ENCODE measurements at regions not wholly inside any gene's neighbourhood (a gene's known extent, or its start where the extent isn't known, plus 50 kb on each side); places are given as distances from the start of the nearest gene placed in this dataset.
"Not testable (repeated sequence)": the region's sequence is repeated elsewhere in the genome, so short reads cannot be mapped to it uniquely, and the experiment has no call there.

DNA sequence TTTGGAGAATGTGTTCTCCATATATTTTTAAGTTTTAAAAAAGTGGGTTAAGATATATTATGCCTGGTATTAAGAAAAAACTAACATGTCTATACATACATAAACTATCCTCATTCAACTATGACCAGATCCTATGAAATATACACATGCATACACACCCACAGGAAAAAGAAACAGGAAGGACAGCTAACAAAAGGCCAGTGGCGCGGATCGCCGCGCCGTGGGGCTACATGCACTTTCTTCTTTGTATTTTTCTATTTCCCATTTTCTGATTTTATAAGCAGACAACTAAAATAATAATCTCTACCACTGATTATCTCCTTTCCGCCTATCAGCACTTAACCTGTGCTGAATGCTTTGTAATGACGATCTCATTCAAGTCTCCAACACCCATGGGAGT is 160.1 kb downstream of the OR4M2 start:
- DNase-seq (ENCODE audit: low read depth in 1 of 2, low spot score in 1 of 2), result no peak

DNA sequence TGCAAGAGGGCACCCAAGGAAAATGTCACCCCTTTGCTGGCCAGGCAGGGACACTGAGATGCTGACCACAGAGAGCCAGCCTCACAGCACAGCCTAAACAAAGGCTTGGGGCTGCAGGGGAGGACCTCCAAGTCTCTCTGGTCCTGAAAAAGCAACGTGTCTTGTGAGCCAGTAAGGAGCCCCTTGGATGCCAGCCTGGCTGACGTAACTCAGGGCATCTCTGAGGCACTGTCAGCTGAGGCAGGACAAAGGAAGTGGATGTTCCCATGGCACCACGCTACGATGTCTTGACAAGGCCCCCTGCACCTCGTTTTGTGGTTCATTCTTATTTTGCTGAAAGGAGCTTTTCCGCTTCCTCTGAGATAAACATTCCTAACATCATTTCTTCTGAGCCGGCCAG is 160.7 kb downstream of the OR4M2 start:
- DNase-seq (ENCODE audit: low read depth in 1 of 2, low spot score in 1 of 2), result no peak

DNA sequence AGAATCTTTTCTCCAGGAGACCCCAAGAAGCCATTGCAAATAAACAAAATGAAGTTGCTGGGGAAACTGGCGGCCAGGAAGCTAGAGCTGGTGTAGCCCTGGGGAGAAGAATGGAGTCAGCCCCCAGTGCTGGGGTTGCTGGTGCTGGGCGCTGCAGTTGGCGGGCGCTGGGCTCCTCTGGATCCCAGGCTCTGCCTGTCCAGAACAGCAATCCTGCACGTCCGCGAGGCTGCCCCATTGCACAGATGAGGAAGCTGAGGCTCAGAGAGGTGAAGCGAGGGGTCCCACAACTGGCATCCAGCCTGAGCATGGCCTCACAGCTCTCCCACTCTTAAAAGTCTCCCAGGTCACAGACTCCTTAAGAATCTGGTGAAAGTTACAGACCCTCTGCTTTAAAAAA is 161.1 kb downstream of the OR4M2 start:
- no peak for DNase-seq (ENCODE audit: low read depth in 1 of 2, low spot score in 1 of 2)

DNA sequence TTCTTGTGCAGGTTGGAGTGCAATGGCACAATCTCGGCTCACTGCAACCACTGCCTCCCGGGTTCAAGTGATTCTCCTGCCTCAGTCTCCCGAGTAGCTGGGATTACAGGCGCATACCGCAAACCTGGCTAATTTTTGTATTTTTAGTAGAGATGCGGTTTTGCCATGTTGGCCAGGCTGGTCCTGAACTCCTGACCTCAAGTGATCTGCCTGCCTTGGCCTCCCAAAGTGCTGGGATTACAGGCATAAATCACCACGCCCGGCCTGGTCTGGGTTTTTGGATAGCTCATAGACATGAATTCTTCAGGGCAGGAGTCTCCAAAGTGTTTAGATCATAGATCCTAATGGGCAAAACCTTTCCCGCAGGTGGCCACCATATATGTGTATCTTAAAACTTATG is 162.0 kb downstream of the OR4M2 start:
- not testable (repeated sequence) for DNase-seq (ENCODE audit: low read depth in 1 of 2, low spot score in 1 of 2)

DNA sequence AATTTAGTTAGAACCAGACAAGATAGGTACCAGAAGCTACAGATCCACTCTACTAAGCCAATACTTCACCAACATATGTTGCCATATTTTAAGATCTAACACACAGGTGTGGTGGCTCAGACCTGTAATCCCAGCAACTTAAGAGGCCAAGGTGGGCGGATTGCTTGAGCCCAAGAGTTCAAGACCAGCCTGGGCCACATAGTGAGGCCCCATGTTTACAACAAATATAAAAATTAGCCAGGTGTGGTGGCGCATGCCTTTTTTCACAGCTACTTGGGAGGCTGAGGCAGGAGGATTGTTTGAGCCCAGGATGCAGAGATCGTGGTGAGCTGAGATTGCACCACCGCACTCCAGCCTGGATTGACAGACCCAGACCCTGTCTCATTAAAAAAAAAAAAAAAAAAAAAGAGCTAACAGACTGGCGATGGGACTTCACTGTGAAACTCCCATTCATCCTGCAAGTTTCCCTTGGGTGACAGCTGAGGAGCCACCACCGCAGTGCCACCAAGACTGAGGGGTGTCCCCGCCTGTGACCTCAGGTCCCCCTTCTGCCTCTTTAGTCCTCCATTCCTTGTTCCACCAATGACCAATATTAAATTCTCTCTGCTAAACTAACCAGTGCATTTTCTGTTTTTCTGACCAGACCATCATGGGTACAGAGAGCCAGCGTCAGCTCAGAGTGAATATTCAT is 163.3 kb downstream of the OR4M2 start:
- no peak for DNase-seq (ENCODE audit: low read depth in 1 of 2, low spot score in 1 of 2)

DNA sequence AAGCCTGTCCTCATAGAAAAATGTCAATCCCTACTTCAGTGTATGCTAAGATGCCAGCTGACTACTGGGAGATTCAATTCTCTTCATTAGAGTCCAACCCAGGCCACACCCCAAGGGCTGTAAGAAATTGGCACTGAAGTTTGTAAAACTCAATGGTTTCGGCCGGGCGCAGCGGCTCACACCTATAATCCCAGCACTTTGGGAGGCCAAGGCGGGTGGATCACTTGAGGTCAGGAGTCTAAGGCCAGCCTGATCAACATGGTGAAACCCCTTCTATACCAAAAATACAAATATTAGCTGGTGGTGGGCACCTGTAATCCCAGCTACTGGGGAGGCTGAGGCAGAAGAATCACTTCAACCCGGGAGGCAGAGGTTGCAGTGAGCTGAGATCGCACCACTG is 169.2 kb downstream of the OR4M2 start:
- DNase-seq (ENCODE audit: low read depth in 1 of 2, low spot score in 1 of 2), result not testable (repeated sequence)

DNA sequence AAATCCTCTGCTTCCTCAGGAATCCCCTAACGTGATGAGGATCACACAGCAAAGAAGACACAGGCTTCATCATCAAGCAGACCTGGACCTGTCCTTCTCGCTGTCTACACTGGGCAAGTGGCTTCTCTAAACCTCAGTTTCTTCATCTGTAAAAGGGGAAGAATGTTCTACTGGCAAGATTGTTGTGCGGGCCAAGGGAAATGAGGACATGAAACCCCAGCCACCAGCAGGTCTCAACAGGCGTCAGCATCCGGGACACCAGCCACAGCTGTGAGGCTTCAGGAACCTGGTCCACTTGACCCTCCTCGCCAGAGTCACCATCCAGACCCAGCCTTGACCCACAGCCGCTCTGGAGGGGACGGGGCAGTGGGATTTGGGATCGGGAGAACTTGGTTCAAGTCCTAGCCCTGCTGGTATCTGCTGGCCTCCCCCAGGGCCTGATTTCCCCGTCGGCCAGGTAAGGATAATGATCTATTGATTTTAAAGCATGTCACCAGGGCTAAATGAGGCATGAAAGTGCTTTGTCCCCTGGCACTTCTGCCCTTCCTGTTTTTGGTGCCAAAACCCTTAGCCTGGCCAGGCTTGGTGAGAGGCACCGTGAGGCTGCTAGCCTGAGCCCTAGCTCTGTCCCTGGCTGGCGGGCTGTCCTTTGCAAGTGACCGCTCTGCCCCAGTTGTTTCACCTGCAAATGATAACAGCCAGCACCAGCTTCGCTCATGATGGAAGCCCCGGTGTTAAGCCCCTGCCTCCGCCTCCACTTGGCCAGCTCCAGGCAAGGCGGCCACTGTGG is 170.4 kb downstream of the OR4M2 start:
- not testable (repeated sequence) for DNase-seq (ENCODE audit: low read depth in 1 of 2, low spot score in 1 of 2)

DNA sequence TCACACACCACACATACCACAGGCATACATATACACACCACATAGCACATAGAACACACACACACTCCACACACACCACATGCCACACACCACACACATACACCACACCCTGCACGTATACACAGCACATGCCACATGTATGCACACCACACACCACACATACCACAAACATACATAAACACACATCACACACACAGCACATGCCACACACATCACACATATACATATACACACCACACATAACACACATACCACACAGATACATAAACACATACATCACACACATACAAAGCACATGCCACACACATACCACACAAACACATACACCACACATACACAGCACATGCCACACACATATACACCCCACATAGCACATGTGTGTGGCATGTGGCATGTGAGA is 171.1 kb downstream of the OR4M2 start:
- DNase-seq (ENCODE audit: low read depth in 1 of 2, low spot score in 1 of 2), result no peak

DNA sequence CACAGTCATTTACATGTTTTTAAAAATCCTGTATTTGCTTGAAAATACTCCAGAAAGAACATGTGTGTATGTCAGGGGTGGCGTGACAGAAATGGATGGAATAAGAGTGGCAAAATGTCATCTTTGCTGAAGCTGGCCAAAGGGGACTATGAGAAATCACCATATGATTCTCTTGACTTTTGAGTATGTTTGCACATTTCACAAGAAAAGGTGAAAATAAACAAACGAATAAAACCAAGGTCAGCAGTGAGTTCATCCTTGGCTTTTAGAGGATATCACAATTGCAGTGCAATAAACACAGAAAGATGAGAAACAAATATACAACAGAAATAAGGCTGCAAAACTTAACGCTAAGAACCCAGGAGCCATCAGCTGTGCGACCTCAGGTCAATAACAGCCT is 171.7 kb downstream of the OR4M2 start:
- not testable (repeated sequence) for DNase-seq (ENCODE audit: low read depth in 1 of 2, low spot score in 1 of 2)

DNA sequence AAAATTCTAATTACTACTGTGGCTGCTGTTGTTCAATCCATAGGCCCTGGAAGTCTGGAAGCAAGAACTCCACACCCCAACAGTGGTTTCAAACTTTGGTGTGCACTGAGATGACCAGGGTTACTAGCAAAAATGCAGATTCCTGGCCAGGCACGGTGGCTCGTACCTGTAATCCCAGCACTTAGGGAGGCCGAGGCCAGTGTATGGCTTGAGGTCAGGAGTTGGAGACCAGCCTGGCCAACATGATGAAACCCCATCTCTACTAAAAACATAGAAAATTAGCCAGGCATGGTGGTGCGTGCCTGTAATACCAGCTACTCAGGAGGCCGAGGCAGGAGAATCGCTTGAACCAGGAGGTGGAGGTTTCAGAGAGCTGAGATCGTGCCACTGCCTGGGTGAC is 172.2 kb downstream of the OR4M2 start:
- not testable (repeated sequence) for DNase-seq (ENCODE audit: low read depth in 1 of 2, low spot score in 1 of 2)

DNA sequence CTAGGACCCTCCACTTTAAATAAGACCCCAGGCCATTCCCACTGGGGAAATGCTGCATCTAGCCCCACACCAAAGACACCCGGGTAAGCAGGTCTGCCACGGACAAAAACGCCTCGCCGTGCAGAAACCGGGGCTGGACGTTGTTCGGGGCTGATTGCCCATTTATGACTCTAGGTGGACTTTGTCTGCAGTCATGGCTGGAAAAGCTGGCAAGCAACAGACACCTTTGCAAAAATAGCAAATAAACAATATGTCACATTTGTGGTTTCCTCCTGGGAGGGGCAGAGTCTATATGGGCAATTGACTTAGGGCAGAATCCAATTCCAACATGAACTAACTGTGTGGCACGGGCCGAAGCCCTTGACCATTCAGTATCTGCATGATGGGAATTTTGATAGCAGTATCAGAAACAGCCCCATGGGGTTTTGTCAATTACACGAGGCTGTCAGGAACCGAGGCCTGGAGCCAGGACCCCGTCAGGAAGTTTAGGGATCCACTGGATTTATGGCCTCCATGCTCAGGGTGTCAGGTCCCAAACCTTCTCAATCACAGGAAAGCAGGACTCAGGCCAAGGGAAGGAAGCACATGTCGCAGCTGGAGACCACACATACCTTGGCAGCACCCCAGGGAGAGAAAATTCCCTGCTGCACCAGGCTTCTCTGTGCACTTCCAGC is 172.8 kb downstream of the OR4M2 start:
- not testable (repeated sequence) for DNase-seq (ENCODE audit: low read depth in 1 of 2, low spot score in 1 of 2)

DNA sequence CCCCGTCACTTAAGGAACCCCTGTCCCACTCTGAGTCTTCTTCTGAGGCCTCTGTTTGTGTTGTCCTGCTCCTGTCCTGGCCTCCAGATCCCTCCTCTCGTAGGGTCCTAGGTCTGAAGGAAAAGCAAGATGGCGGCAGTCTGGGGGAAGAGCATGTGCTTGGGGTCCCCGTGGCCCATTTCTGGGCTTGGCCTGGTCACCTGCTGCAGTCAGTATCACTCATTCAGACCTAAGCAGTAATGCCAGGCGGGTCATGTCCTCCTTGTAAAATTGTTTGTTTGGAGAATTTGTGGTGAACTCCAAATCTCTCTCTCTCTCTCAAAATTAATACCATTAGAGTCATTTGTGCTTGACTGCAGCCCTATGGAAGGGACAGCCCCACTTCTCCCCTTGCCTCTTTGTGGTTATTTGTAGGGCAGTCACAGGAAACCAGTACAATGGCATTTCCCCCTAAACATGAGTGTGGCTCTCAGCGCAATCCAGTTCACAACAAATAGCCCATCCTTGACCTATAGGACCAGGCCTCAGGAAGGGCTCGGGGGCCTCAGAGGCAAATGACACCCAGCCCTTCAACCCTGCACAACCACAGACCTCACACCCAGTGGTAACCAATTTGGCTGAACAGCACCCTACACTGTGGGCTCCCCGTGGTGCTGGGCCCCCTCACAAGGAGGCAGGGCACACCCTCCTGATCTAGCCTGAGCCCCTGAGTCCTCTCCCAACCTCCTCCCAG is 173.5 kb downstream of the OR4M2 start:
- DNase-seq (ENCODE audit: low read depth in 1 of 2, low spot score in 1 of 2), result no peak

DNA sequence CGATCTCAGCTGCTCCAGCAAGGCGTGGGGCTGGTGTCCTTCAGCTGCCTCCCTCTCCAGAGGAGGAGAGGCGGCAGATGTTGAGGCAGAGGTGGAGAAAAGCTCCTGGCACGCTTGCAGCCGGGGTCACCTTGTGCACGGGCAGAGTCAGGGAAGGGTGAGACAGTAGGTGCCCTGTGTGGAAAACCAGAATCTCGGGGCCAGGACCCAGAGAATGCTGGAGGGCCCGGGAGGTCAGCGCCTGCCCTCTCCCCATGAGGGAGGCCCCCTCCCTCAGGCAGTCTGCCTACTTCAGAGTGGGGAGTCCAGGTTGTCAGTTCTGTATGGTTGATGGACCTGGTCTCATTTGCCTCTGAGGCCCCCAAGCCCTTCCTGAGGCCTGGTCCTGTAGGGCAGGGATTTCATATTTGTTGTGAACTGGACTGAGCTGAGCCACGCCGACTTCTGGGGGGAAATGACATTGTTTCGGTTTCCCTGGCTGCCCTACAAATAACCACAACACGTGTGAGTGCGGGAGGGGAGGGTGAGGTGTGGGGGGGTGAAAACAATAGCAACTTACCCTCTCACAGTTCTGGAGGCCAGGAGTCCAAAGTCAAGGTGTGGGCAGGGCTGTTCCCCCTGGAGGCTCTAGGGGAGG is 174.2 kb downstream of the OR4M2 start:
- DNase-seq (ENCODE audit: low read depth in 1 of 2, low spot score in 1 of 2), result not testable (repeated sequence)

DNA sequence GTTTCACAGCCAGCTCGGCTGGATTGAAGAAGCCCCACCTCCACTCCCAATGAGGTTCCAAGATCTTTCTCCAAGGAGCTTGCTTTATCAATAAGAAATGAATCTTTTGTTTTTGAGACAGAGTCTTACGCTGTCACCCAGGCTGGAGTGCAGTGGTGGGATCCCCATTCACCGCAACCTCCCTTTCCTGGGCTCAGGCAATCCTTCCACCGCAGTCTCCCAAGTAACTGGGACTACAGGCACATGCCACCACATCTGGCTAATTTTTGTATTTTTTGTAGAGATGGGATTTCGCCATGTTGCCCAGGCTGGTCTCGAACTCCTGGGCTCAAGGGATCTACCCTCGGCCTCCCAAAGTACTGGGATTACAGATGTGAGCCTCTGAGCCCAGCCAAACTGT is 175.3 kb downstream of the OR4M2 start:
- DNase-seq (ENCODE audit: low read depth in 1 of 2, low spot score in 1 of 2), result not testable (repeated sequence)

DNA sequence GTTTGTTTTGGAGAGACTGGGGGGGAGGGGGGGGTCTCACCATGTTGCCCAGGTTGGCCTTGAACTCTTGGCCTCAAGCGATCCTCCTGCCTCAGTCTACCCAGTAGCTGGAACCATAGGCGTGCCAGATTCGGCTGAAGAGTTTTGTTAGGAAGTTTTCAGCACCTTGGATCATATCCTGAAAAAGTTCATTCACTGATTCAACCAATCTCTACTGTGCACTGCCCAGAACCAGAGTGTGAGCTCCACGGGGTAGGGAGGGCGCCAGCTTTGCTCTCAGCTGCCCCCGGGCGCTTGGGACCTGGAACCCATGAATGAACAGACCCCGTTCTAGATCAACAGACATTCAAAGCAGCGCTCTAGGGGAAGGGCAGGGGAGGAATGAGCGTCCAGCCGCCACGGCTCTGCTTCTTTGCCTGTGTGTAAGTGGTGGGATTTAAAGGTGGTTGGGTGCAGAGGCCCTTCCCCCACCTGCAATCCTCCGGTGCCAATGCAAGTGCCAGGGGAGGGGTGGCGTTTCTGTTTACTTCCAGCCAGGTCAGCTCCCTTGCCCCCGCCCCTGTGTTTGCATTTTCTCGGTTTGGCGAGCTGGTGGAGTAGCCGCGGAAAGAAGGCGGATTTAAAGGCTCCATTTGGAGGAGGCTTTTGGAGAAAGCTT is 176.2 kb downstream of the OR4M2 start:
- not testable (repeated sequence) for DNase-seq (ENCODE audit: low read depth in 1 of 2, low spot score in 1 of 2)

DNA sequence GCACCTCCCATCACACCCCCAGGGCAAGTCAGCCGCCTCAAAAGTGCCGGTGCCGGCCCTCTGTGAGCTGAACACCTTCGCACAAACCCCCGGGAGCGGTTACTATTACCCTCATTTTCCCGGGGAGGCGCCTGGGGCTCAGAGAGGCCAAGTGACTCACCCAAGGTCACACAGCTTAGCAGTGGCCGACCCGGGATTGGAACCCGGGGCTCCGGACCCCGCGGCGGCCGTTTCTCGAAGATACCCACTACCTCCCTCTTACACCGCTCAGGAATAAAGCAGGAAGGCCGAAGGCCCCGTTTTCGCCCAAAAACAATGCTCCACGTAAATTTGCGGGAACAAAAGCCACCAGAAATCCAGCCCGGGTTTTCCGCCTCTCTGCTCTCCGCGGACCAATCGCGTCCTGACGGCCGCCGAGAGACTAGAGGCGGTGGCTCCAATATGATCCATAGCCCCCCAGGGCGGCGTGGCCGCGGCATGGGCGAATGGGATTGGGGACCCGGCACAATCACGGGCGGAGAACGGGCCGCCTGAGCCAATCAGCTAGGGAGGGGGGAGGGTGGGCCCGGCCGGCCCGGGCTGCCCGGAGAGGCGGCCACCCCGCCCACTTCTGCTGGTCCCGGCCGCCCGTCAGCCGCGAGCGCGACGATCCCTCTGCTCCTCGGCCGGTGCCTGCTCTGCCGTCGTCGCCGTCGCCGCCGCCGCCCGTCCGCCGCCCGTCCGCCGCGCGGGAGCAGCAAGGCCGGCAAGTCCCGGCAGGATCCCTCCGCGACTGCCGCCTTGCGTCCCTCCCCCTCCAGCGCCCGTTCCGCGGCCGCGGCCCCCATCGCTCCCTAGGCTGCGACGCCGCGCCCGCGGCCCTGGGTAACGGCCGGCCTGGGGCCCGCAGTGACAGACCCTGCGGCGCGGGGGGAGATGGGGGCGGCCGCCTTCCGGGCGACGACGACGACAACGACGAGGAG is 177.0 kb downstream of the OR4M2 start:
- no peak for DNase-seq (ENCODE audit: low read depth in 1 of 2, low spot score in 1 of 2)

DNA sequence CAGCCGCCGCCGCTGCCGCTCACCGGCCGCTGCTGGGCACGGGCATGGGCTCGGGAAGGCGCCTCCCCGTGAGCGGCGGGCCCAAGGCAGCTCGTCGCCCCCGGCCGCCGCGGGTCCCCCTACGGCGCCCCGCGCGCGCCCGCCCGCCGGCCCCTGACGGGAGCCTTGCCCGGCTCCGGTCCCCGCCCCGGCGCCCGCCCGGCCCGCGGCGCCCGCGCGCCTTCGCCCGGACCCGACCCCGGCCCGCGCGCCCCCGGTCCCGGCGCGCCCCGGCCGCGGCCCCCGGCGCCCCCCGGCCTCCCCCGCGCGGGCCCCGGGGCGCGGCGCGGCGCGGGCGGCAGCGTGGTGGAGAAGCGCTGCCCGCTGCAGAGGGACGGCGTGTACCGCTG is 177.7 kb downstream of the OR4M2 start:
- no peak for DNase-seq (ENCODE audit: low read depth in 1 of 2, low spot score in 1 of 2)

DNA sequence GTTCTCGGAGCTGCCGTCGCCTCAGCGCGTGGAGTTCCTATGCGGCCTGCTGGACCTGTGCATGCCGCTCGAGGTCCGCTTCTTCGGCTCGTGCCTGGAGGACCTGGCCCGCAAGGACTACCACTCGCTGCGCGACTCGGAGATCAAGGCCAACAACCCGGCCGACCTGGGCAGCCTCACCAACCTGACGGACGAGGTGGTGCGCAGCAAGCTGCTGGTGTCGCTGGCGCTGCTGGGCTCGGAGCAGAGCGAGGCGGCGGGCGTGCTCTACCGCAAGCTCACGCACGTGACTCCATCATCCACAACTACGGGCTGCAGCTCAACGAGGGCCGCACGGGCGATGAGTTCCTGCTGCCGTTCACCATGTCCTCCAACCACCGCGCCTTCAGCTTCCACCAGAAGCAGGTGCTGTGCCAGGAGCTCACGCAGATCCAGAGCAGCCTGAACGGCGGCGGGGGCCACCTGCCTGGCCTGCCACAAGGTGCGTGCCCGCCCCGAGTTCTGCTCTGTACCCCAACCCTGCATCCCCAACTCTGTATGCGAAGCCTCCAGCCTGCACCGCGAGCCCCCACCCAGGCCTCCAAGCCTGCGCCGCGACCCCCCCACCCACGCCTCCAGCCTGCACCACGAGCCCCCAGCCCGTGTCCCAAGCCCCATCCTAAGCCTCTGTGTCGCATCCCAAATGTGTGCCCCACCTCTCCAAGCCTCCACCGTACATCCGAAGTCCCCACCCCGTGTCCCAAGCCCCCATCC is 178.2 kb downstream of the OR4M2 start:
- no peak for DNase-seq (ENCODE audit: low read depth in 1 of 2, low spot score in 1 of 2)
